Fibroblast of skin of scalp (primary cell): ENCODE measurements at regions not wholly inside any gene's neighbourhood (a gene's known extent, or its start where the extent isn't known, plus 50 kb on each side); places are given as distances from the start of the nearest gene placed in this dataset.
"Not testable (repeated sequence)": the region's sequence is repeated elsewhere in the genome, so short reads cannot be mapped to it uniquely, and the experiment has no call there.

ENCODE experiments used
- DNase-seq: peaks from one replicate; pipeline ENCODE4 v3.0.0-alpha.2; 2013

GRCh38 chr2:175872721-175873120 is 129.3 kb downstream of the LNPK start:
- peak; percentile 25 for DNase-seq

GRCh38 chr2:175872005-175872348 is 130.1 kb downstream of the LNPK start:
- peak; percentile 38 for DNase-seq

DNA sequence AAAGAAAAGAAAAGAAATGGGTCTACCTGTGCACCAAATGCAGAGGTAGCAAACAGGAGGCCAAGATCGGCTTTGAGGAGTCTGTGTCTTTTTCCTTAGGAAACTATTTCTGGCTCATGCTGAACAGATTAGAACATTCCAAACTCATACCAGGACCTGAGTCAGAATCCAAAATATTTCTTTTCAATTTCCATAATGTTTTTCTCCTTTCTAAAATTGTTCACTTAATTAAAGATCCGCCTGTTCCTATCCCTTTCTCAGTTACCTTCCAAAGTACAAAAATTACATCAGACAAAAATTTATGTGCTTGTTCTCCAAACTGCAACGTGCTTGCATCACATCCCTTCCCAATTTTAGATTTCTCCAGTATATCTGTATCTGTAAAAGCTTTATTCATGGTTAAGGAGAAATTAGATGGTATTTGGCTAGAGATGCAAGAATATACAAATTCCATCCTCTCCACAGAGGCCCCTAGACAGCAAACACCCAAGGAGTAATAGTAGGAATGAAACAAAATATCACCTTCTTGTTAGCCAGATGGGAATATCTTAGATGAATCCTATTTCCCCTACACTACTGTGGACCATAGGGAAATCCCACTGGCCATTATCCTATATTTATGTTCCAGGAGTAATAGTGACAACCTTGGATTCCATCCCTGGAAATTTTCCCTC is 130.6 kb downstream of the LNPK start:
- DNase-seq: peak; percentile 46

DNA sequence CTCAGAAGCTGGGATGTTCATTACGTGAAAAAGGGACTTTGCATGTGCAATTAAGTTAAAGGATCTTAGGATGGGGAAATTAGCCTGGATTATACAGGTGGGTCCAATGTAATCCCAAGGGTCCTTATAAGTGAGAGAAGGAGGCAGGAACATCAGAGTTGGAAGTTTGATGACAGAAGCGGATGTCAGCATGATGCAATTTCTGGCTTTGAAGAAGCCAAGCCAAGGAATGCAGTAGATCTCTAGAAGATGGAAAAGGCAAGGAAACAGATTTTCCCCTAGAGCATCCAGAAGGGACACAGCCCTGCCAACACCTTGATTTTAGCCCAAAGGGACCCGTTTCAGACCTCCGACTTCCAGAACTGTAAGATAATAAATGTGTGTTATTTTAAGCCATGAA is 136.4 kb downstream of the LNPK start:
- DNase-seq: no peak

- DNase-seq: no peak
These were observed 137.8 kb downstream of the LNPK start for GRCh38 chr2:175864137-175864850.

GRCh38 chr2:175861958-175862357 is 140.1 kb downstream of the LNPK start:
- no peak for DNase-seq

DNA sequence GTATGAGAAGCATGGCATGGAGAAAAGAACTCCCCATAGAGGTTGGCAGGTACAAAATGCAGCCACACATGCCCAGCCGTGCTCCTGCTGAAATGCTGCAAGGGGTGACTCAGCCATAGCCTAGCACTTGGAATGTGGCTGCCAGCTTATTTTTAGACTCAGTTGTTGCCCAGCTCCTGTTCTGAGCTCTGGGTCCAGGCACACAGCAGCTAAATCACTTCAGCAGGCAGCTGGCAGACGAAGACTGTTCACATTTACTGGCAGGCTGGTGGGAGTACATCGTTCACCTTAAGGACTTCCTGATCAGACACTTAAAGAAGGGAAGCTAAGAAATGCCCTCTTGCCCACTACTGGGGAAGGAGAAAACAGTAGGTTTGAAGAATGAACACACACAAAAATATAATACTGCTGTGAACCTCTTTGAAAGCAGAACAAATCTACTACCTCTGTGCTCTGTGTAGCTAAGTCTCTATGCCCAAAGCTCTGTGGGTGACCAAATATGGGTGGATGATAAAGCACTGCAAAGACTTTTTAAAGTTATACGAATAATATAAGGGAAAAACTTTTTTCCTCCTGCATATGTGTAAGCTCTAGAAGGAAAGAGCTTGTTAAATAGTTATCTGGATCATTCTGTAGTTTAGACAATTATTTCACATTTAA is 146.1 kb downstream of the LNPK start:
- peak; percentile 42 for DNase-seq

DNA sequence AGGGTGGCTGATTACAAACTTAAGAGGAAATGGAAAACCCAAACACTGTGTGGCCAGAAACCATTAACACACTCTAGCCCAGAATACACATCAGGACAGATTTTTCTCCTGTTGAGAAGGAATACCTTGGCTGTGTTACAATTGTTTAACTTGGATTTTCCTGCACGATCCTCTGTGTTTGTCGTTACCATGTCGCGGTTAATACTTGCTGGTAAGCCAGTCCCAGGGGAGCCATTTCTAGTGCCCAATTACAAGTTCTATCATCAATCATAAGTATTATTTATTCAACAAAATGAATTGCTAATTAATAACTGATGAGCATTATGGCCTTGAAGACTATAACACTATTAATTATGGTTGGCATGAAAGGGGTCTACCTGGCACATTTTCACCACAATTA is 146.8 kb downstream of the LNPK start:
- DNase-seq: no peak

GRCh38 chr2:175854665-175855064 is 147.4 kb downstream of the LNPK start:
- no peak for DNase-seq

GRCh38 chr2:175854129-175854528 is 147.9 kb downstream of the LNPK start:
- no peak for DNase-seq

DNA sequence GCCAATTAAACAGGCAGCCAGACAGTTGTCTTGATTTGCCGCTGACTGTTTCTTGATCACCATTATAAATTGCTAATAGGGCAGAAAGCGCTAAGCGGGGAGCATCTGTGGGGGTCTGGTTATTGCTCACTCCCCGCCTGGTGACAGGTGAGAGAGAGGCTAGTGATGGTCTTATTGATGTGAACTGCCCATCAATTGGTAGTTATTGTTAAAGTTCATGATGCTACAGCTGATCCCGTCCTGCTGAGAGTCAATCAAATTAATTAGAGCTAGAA is 148.5 kb downstream of the LNPK start:
- DNase-seq: no peak

GRCh38 chr2:175852879-175853615 is 149.0 kb downstream of the LNPK start:
- DNase-seq: no peak

GRCh38 chr2:175847128-175847527 is 154.9 kb downstream of the LNPK start:
- no peak for DNase-seq

GRCh38 chr2:175844169-175844568 is 157.9 kb downstream of the LNPK start:
- peak; percentile 64 for DNase-seq

GRCh38 chr2:175843625-175844024 is 158.4 kb downstream of the LNPK start:
- DNase-seq: no peak

DNA sequence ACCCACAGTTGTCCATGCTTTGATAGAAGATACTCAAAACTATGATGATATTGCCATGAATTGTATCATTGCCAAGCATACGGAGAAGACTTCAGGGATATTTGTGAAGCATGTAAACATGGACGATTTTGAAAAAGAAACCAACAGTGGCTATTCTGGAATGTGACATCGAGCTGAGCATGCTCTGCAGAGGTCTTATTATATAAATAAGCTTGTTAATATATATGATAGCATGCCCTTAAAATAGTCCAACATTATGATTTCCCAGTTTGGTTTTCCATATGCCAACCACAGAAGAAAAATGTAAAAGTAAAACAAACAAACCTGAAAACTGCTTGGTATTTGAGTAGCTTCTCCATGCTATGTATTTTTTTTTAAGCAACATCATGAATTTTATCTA is 159.1 kb downstream of the LNPK start:
- DNase-seq: peak; percentile 73

DNA sequence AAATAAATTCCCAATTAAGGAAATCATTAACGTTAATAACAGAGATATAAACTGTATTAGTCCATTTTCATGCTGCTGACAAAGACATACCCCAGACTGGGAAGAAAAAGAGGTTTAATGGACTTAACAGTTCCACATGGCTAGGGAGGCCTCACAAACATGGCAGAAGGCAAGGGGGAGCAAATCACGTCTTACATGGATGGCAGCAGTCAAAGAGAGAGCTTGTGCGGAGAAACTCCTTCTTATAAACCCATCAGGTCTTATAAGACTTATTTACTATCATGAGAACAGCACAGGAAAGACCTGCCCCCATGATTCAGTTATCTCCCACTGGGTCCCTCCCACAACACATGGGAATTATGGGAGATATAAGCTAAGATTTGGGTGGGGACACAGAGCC is 161.3 kb downstream of the LNPK start:
- DNase-seq: not testable (repeated sequence)

DNA sequence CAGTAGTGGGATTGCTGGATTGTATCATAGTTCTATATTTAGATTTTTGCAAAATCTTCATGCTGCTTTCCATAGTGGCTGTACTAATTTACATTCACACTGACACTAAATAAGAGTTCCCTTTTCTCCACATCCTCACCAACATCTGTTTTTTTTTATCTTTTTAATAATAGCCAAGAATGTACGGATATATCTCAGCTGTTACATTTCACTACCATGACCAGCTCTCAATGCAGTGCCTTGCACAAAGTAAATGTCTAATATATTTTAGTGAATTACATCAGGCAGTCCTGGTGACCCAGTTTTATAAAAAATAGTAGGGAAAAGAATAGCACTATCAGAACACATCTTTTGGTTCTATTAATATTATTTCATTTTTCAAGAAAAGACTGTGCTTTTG is 161.8 kb downstream of the LNPK start:
- peak; percentile 68 for DNase-seq

DNA sequence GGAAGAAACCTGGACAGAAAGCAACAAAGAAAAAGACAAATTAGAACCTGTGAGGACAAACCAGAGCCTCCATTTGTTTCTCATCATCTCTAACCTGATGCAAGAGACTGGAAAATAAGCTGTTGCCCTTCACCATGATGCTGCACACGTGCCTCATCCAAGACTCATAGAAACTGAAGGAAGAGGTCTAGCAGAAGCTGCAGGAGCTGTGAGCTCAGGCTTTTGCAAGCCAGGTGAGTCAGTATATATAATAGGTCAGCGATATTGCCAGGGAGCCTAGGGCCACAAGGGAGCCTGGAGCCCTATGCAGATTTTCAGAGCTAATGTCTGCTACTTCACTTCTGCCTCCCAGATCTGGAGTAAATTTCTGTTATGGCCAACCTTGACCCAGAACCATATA is 163.1 kb downstream of the LNPK start:
- no peak for DNase-seq

GRCh38 chr2:175837046-175837445 is 165.0 kb downstream of the LNPK start:
- peak; percentile 92 for DNase-seq

DNA sequence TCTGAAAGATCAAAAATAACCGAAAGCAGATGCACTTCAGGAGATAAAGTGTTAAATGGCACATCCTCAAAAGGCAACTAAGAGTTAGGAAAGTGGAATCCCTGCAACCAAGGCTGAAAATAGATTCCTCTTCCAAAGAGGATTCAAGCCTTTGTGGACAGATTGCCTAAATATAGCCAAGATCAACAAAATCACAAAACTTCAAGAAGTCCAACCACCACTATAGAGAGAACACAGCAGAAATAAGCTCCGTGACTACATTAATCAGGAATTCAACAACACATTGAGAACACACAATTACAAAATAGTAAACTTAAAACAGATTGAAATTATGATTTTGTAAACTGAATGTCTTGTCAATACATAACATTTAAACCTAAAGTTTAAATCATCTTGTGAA is 165.7 kb downstream of the LNPK start:
- peak; percentile 69 for DNase-seq

DNA sequence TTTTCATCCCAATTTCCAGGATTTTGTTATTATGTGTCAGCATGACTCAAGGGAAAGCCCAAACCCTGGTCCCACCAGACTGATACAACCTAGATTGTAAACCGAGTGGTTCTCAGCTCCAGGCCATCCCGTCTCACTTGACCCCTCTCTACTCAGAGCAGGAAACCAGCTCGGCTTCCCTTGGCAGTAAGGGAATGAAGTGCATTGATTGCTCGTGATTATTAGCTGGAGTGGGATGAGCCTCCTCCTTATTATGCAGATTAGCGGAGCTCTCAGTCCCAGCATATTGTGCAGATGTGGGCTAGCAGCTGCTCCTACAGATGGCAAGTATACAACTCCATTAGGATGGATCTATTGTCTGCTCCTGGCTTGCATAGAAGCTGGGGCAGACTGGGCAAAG is 167.6 kb downstream of the LNPK start:
- DNase-seq: no peak

- no peak for DNase-seq
These were observed 169.2 kb downstream of the LNPK start for GRCh38 chr2:175832866-175833265.

DNA sequence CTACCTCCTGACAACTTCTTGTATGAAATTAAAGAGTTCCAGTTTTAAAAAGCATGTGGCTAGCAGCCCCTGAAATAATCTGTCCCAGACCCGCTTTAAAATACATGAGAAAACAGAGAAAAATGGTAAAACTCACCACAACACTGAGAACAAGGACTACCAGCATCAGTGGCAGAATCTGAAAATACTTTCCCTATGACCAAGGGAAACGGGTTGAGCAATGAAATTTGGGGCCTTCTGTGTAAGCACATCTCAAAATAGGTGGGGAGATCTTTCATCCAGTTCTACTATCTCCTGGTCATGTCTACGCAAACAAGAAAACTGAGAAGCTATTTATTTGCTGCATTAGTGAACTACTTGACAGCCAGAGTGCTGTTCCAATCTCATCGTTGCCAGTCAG is 172.3 kb downstream of the LNPK start:
- DNase-seq: no peak
